ENCODE measurements at regions not wholly inside any gene's neighbourhood (a gene's known extent, or its start where the extent isn't known, plus 50 kb on each side); places are given as distances from the start of the nearest gene placed in this dataset.
"Not testable (repeated sequence)": the region's sequence is repeated elsewhere in the genome, so short reads cannot be mapped to it uniquely, and the experiment has no call there.

DNA sequence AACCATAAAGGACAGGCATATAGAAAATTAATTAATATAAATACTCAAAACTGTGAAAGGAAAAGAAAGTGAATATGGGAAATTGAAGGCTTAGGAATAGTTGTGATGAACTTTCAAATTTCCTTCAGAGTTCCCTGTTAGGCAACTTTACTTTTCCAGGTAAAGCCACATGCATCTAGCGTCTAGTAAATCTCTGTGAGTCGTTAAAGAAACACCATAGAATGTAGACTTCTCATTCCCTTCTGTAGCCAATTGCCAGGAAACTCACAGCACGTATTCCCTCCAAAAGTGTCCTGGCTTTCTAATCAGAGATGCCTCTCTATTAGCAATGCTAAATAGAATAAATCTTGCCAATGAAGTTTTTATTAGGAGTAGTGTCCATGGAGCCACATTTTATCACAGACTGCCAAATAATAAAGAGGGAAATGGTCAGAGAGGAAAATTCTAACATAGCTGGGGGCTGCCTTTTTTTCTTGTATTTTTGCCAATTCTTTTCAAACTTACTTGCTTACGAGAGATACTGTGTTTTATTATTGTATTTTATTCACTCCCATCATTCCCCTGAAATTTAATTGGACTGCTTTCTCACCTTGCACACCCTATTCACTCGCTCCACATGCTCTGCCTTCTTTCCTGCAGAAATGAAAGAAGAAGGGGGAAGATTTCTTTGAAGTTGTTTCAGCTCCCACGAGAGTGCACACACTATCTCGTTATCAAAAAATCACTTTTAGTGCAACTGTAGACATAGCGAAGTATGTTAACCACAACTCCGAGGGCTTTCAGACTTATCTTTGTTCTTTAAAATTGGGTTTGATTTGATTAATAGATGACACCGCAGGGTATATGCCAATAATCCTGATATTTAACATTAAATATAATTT, 439.0 kb downstream of the CSNK1G3 start:
- DNase-seq: peak in 2 of 3 donors; percentile 6 to 40

DNA sequence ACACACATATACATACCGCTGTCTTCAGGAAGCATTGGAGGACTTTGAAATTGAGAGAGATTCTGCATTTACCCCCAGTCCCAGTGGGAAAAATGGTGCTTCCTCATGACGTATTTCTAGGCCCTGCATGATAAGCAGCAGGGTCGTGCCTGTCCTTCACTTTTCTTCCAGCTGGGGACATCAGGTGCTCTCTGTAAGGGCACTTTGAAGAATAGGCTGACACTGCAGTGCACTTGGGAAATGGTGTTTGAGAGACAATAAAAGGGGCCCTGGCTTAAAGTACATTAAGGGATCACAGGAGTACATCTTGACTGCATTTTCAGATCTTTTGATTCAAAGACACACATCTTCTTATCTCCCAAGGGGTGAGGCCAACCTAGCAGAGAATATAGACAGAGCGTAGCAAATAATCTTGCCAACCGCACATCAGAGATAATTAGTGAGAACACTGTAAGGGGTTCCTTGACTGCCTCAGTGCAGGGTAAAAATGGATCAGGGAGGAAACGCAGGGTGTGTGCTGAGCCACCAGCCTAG, 437.9 kb downstream of the CSNK1G3 start:
- no peak for DNase-seq

GRCh38 chr5:123949043-123949804, 437.2 kb downstream of the CSNK1G3 start:
- DNase-seq: no peak

- no peak for DNase-seq
Observed at GRCh38 chr5:123947797-123948196, 435.8 kb downstream of the CSNK1G3 start.

DNA sequence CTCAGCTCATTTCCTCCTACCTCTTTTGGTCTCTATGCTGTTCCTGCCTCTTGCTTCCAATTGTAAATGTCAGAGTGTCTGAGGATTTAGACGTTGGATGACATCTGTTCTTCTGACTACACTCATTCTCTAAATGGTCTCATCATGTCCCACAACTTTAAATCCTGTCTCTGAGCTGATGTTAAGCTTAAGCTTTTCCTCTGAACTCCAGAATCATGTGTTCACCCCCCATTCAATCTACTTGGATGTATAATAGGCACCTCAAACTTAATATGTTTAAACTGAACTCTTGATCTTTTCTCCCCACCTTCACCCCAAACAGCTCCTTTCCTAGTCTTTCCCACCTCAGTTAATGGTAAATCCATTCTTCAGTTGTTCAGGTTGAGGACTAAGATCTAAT, 433.6 kb downstream of the CSNK1G3 start:
- DNase-seq: no peak

- DNase-seq: no peak
Observed at GRCh38 chr5:123943151-123943550, 431.2 kb downstream of the CSNK1G3 start.

- no peak for DNase-seq
Observed at GRCh38 chr5:123940416-123940815, 428.4 kb downstream of the CSNK1G3 start.

DNA sequence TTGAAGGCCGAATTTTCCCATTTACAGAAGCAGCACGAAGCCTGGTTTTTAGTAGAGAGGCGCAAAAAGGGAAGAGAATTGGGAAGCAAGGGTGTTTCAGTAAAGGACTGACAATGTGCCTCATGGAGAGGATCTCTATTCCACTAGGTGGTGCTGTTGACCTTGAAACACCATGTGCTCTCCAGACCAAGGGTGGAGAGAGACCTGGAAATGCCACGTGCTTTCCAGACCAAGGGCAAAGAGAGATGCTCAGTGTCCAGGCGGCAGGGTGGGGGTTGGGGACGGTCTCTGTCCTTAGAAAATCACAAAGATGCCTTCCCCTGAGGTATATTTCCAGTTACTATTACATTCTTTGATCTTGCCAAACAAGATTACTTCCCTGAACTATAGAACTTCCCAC, 425.3 kb downstream of the CSNK1G3 start:
- no peak for DNase-seq

GRCh38 chr5:123936548-123936947, 424.6 kb downstream of the CSNK1G3 start:
- no peak for DNase-seq

DNA sequence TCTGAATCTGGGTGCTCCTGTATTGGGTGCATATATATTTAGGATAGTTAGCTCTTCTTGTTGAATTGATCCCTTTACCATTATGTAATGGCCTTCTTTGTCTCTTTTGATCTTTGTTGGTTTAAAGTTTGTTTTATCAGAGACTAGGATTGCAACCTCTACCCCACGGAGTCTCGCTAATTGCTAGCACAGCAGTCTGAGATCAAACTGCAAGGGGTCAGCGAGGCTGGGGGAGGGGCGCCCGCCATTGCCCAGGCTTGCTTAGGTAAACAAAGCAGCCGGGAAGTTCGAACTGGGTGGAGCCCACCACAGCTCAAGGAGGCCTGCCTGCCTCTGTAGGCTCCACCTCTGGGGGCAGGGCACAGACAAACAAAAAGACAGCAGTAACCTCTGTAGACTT, 421.8 kb downstream of the CSNK1G3 start:
- not testable (repeated sequence) for DNase-seq

DNA sequence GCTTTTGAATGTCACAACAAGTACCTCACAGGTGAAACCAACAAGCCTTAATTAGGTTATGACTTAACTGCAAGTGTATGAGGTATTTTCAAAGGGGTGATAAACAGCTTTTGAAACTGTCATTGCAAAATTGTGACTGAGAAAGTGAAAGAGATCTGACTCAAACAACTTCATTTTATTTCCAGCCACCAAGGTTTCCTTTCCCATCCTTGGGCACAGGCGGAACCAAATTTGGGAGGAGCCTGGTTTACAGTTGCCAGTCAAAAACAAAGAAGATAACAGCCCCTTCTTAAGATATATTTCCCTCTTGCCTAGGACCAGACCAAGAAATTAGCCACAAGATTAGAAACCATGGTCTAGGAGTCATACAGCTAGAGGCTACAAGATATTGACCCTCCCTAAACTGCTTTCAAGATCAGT, 417.1 kb downstream of the CSNK1G3 start:
- no peak for DNase-seq

GRCh38 chr5:123928401-123928800, 416.4 kb downstream of the CSNK1G3 start:
- DNase-seq: no peak

GRCh38 chr5:123921193-123921592, 409.2 kb downstream of the CSNK1G3 start:
- no peak for DNase-seq

GRCh38 chr5:123916345-123917121, 404.6 kb downstream of the CSNK1G3 start:
- DNase-seq: peak; percentile 38 to 88 (median 73)

DNA sequence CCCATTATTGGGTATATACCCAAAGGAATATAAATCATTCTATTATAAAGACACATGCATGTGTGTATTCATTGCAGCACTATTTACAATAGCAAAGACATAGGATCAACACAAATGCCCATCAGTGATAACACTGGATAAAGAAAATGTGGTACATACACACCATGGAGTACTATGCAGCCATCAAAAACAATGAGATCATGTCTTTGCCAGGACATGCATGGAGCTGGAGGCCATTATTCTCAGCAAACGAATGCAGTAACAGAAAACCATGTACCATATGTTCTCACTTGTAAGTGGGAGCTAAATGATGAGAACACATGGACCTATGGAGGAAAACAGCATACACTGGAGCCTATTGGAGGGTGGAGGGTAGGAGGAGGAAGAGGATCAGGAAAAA, 402.4 kb downstream of the CSNK1G3 start:
- DNase-seq: no peak

- DNase-seq: no peak
Observed at GRCh38 chr5:123907349-123907748, 395.4 kb downstream of the CSNK1G3 start.

DNA sequence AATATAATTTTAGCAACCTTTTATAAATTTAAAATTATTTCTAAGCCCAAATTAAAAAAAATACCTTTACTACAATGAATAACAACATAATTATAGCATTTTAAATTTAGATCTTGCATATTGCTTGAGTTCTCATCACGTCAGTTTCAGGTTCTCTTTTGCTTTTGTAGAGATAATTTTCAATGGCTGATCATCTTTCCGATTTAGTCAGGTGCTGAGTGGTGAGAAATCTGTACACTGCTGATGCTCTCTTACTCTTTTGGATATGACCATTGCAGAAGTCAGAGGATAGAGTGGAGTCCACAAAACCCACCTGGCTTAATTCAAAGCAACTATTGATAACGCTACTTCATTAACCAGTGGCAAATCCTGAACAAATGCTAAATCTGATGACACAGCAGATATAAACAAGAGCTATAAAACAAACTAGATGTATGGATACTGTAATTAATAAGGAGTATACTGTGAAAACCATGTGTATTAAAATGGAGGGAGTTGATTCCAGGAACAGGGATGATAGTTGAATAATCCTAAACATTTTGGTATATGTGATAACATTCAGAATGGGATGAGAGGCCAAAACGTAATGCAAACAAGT, 394.8 kb downstream of the CSNK1G3 start:
- no peak for DNase-seq

GRCh38 chr5:123885081-123885480, 373.1 kb downstream of the CSNK1G3 start:
- DNase-seq: no peak

- DNase-seq: no peak
Observed at GRCh38 chr5:123882965-123883345, 371.0 kb downstream of the CSNK1G3 start.

DNA sequence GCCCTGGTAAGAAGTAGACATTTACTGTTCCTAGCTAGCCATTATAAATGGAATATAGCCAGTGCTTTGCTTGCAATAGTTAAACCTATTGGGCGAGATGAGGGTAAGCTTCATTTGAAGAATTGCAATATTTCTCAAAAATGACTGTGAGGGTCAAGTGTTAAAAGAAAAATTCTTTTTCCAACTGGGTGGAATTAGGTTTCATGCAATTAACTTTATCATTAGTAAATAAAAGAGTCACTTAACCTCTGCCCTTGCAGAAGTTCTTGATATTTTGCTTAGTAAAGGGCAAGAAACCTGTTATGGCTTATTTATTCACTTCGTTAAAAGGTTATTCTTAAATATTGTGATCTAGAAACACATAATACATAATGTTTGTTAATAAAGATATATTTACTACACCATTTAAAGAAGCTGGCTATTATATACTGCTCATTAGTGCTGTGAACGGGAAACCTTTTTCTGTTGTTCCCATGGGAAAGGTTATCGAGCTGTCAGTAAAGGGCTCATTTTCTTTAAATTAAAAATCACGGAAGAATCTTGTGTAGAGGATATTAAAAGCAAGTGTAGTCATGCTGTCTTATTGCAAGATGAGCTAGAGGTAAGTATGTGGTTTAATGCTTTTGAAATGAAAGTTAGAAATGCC, 370.5 kb downstream of the CSNK1G3 start:
- no peak for DNase-seq

- no peak for DNase-seq
Observed at GRCh38 chr5:123881759-123882244, 369.8 kb downstream of the CSNK1G3 start.
